ENCODE measurements at regions not wholly inside any gene's neighbourhood (a gene's known extent, or its start where the extent isn't known, plus 50 kb on each side); places are given as distances from the start of the nearest gene placed in this dataset.

- DNase-seq, result no peak
Measured at GRCh38 chr5:111016801-111017200, 54.7 kb upstream of the TSLP start.

GRCh38 chr5:111017731-111018130, 53.8 kb upstream of the TSLP start:
- DNase-seq, result no peak

All from GDM1 (cell line).